DND-41 (cell line): ENCODE measurements at regions not wholly inside any gene's neighbourhood (a gene's known extent, or its start where the extent isn't known, plus 50 kb on each side); places are given as distances from the start of the nearest gene placed in this dataset.

Source experiments
- ATAC-seq: fragments of 200-7000 bp; cut with Tn5 transposase; 3 replicates; pipeline ENCODE4 v1.9.1; 2021; ENCODE audit warnings: low read depth; ENCODE audit not compliant: insufficient read depth
- DNase-seq: peaks from one replicate; pipeline ENCODE4 v3.0.0-alpha.2; 2020
- H2AFZ ChIP-seq: 2 replicates; pipeline ENCODE4 v1.6.0; 2012; ENCODE audit warnings: low read depth, low read length
- H3K27ac ChIP-seq: 2 replicates; pipeline ENCODE4 v1.5.1; 2012; ENCODE audit warnings: low read length, inconsistent platforms
- H3K27me3 ChIP-seq: fragments of 200-600 bp; sonication (generic); 2 replicates; pipeline ENCODE4 v1.6.0; 2012; ENCODE audit warnings: low read length, mild to moderate bottlenecking, inconsistent platforms; ENCODE audit not compliant: insufficient read depth, poor library complexity
- H3K36me3 ChIP-seq: 2 replicates; pipeline ENCODE4 v1.5.1; 2012; ENCODE audit warnings: low read length, inconsistent platforms; ENCODE audit not compliant: insufficient read depth
- H3K4me1 ChIP-seq: 2 replicates; pipeline ENCODE4 v1.5.1; 2012; ENCODE audit warnings: mild to moderate bottlenecking, low read length; ENCODE audit not compliant: insufficient read depth
- H3K4me2 ChIP-seq: 2 replicates; pipeline ENCODE4 v1.6.0; 2012; ENCODE audit warnings: mild to moderate bottlenecking, moderate library complexity, low read length, inconsistent platforms; ENCODE audit not compliant: insufficient read depth
- H3K4me3 ChIP-seq, 2 experiments: fragments of 200-600 bp in 1 of 2; shearing (Covaris generic) in 1 of 2; 2 replicates each; pipeline ENCODE4 v1.5.1; 2012 to 2016; ENCODE audit warnings: inconsistent platforms in 2 of 2, low read length in 2 of 2, mild to moderate bottlenecking in 2 of 2, low read depth in 1 of 2, moderate library complexity in 1 of 2
- H3K79me2 ChIP-seq: 2 replicates; pipeline ENCODE4 v1.6.0; 2012; ENCODE audit warnings: low read length, inconsistent platforms; ENCODE audit not compliant: insufficient read depth
- H3K9ac ChIP-seq: 2 replicates; pipeline ENCODE4 v1.6.0; 2012; ENCODE audit warnings: low read depth, mild to moderate bottlenecking, inconsistent platforms, low read length, moderate library complexity
- H3K9me3 ChIP-seq: 2 replicates; pipeline ENCODE4 v1.5.1; 2012; ENCODE audit warnings: low read length, moderate library complexity, mild to moderate bottlenecking, inconsistent platforms; ENCODE audit not compliant: insufficient read depth, severe bottlenecking
- H4K20me1 ChIP-seq: 2 replicates; pipeline ENCODE4 v1.6.0; 2012; ENCODE audit warnings: low read length; ENCODE audit not compliant: insufficient read depth
- CTCF ChIP-seq: IDR thresholded peaks from 2 replicates; pipeline ENCODE4 v1.5.1; 2012; ENCODE audit warnings: borderline replicate concordance, low read length, moderate library complexity, mild to moderate bottlenecking; ENCODE audit not compliant: poor library complexity, severe bottlenecking; ENCODE audit errors: extremely low read depth
- EZH2 ChIP-seq: IDR thresholded peaks from 3 replicates; pipeline ENCODE4 v1.6.1; 2012; ENCODE audit warnings: borderline replicate concordance, low read depth, mild to moderate bottlenecking, moderate library complexity, low read length, inconsistent platforms; ENCODE audit not compliant: severe bottlenecking

GRCh38 chr12:4191642-4192041, 81.9 kb upstream of the CCND2 start:
- Histone ChIP-seq H3K27me3 (peaks cover 11% of the 10 kb centered on the region), H3K9me3 (no peaks in the 10 kb centered on the region), H3K4me1 (no peaks in the 10 kb centered on the region), H3K27ac (no peak overlapping the region), H3K79me2 (no peaks in the 10 kb centered on the region), H3K4me2 (no peak overlapping the region), H4K20me1 (no peaks in the 10 kb centered on the region), H2AFZ (no peak overlapping the region), H3K9ac (no peak overlapping the region), H3K36me3 (no peaks in the 10 kb centered on the region), H3K4me3 (no peak overlapping the region)
- no peak for DNase-seq
- ATAC-seq = no peak
- TF ChIP-seq CTCF (no peak), EZH2 (no peak)

- TF ChIP-seq CTCF = no peak
- TF ChIP-seq EZH2 = no peak
- ATAC-seq = no peak
- H3K27me3 ChIP-seq = peaks cover 14% of the 10 kb centered on the region
- no peaks in the 10 kb centered on the region for H3K9me3 ChIP-seq
- H4K20me1 ChIP-seq = no peaks in the 10 kb centered on the region
- H3K4me2 ChIP-seq = no peak overlapping the region
- H3K36me3 ChIP-seq = no peaks in the 10 kb centered on the region
- H3K27ac ChIP-seq = no peak overlapping the region
- H3K79me2 ChIP-seq = no peaks in the 10 kb centered on the region
- no peak for DNase-seq
- H3K4me3 ChIP-seq = no peak overlapping the region
- no peaks in the 10 kb centered on the region for H3K4me1 ChIP-seq
- no peak overlapping the region for H2AFZ ChIP-seq
- no peak overlapping the region for H3K9ac ChIP-seq
Measured at GRCh38 chr12:4191149-4191548, 82.4 kb upstream of the CCND2 start.

GRCh38 chr12:4190366-4191063, 83.0 kb upstream of the CCND2 start:
- ATAC-seq (no peak), DNase-seq (no peak)
- Histone ChIP-seq H3K79me2 (no peaks in the 10 kb centered on the region), H3K4me1 (no peaks in the 10 kb centered on the region), H2AFZ (no peak overlapping the region), H3K9ac (no peak overlapping the region), H3K27me3 (peaks cover 14% of the 10 kb centered on the region), H3K4me2 (no peak overlapping the region), H3K36me3 (no peaks in the 10 kb centered on the region), H3K9me3 (no peaks in the 10 kb centered on the region), H4K20me1 (no peaks in the 10 kb centered on the region), H3K4me3 (no peak overlapping the region), H3K27ac (no peak overlapping the region)
- TF ChIP-seq EZH2 = no peak

- Histone ChIP-seq H3K9me3 (no peaks in the 10 kb centered on the region), H3K4me1 (no peaks in the 10 kb centered on the region), H3K36me3 (no peaks in the 10 kb centered on the region), H3K4me3 (no peak overlapping the region), H3K27ac (no peak overlapping the region), H3K27me3 (peaks cover 11% of the 10 kb centered on the region), H3K79me2 (no peaks in the 10 kb centered on the region), H2AFZ (no peak overlapping the region), H3K9ac (no peak overlapping the region), H3K4me2 (no peak overlapping the region), H4K20me1 (no peaks in the 10 kb centered on the region)
- ATAC-seq = no peak
- no peak for TF ChIP-seq CTCF
- DNase-seq = no peak
Measured at GRCh38 chr12:4189721-4190120, 83.8 kb upstream of the CCND2 start.
